UCSD-AML1 (cell line): ENCODE measurements at regions not wholly inside any gene's neighbourhood (a gene's known extent, or its start where the extent isn't known, plus 50 kb on each side); places are given as distances from the start of the nearest gene placed in this dataset.

Experiments
- DNase-seq: peaks from one replicate; lab custom pipeline; 2025; ENCODE audit not compliant: unreplicated experiment; lab: John Stamatoyannopoulos, UW

GRCh38 chr12:45666816-45667215 is 62.7 kb upstream of the ARID2 start:
- no peak for DNase-seq

DNA sequence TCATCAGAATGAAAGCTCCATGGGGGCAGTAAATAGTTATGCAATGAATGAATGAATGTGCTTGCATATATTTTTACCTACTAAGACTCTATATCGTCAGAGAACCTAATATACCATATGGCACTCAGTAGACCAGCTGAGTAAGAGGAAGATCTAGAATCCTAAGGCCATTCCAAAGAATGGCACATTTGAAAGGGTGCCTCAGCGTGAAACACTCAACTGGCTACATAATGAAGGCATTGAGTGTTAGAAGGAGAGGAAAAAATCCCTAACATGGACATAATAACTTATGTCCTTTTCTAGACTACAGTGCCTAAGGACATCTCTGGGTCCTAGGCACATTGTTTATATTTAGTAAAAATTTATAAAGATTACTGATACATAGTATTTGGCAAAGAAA is 61.7 kb upstream of the ARID2 start:
- DNase-seq: no peak

DNA sequence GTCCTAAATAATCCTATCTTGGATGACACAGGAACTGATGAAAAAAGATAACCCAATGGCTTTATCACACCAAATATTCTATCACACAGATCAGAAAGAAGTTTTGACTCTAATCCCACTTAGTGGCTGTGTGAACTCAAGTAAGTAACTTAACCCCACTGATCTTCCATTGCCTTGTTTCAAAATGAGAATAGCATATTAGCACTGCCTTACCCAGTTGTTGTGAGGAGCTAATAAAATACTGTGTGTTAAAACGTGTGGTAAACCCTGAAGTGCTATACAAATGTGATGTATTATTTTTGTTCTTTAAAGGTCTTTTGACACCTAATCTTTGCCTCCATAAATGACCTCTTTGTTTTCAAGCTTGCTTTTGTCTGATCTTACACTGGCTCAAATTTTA is 60.9 kb upstream of the ARID2 start:
- DNase-seq: no peak

- DNase-seq: no peak
Measured at GRCh38 chr12:45669093-45669492, 60.4 kb upstream of the ARID2 start.

DNA sequence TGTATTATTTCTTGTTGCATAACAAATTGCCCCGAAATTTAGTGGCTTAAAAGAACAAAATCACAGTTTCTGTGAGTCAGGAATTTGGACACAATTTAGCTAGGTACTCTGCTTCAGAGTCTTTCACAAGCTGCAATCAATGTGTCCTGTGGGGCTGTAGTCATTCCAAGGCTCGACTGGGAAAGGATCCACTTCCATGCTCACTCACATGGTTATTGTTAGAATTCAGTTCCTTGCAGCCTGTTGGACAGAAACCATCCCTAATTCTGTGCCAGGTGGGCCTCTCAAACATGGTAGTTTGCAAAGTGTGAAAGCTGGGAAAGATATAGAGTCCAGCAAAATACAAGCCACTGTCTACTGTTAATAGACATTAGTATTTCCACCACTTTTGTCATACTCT is 59.7 kb upstream of the ARID2 start:
- no peak for DNase-seq

DNA sequence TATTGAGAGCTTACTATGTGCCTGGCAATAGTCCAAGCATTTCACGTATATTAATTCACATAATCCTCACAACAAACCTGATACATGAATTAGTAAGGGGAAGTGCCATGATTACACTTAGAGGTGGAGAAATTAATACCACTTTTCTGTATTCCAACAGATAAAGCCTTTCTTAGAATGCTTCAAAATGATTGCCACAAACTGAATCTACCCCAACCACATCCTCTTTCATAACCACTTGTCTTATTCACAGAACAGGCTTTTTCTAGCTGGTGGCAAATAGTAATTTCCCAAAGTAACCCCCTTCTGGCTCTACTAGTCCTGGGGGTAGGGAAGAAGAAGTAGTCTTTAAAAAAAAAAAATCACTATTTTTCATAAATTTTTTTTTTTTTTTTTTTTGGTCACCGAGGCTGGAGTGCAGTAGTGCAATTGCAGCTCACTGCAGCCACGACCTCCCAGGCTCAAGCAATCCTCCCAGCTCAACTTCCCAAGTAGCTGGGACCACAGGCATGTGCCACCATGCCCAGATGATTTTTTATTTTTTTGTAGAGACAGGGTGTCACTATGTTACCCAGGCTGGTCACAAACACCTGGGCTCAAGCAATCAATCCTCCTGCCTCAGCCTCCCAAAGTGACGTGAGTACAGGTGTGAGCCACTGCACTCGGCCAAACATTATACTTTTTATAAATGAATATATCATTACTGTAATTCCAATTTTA is 59.0 kb upstream of the ARID2 start:
- peak; percentile 15 for DNase-seq

DNA sequence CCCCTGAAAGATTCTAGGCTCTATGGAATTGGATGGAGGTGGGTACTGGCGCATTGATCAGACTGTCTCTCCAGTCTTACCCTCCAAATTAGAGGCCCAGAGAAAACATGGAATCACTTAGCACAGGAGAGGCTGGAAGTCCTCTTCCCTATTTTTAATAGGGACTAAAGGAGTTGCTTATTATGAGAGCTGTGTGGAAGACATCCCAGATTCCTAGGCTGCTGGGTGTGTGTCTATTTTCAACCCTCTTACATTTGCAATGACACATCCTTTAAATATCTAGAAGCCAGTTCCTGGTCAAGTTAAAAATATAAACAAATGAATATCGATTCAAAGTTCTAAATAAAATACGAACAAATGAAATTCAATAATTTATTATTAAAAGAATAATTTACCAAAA is 58.3 kb upstream of the ARID2 start:
- no peak for DNase-seq

GRCh38 chr12:45674181-45674977 is 55.1 kb upstream of the ARID2 start:
- no peak for DNase-seq

GRCh38 chr12:45675534-45675933 is 54.0 kb upstream of the ARID2 start:
- no peak for DNase-seq
